GM12878 (cell line): ENCODE measurements at regions not wholly inside any gene's neighbourhood (a gene's known extent, or its start where the extent isn't known, plus 50 kb on each side); places are given as distances from the start of the nearest gene placed in this dataset.

Source experiments
- ATAC-seq: fragments of 200-7000 bp; cut with Tn5 transposase; 3 replicates; pipeline ENCODE4 v1.9.1; 2020; ENCODE audit warnings: mild to moderate bottlenecking, moderate library complexity
- BruUV-seq: library from RNA; stranded (reverse); fragments of 400-500 nt; replicated peaks from 2 replicates; lab custom pipeline; 2021; lab: Mats Ljungman, UMichigan
- CTCF ChIA-PET: fragments of 300-600 bp; sonication (Branson Sonifier 250); formaldehyde crosslinking; extraction: SDS; loops from one replicate; lab custom pipeline; 2021; ENCODE audit warnings: inconsistent platforms; lab: Yijun Ruan, JAX
- POLR2A ChIA-PET: fragments of 350-600 bp; formaldehyde crosslinking; extraction: SDS; loops from one replicate; lab custom pipeline; 2021; ENCODE audit warnings: inconsistent platforms; lab: Charles Lee
- RAD21 ChIA-PET: fragments of 300-600 bp; sonication (Branson Sonifier 250); formaldehyde crosslinking; loops from one replicate; lab custom pipeline; 2023; ENCODE audit warnings: antibody characterized with exemption; ENCODE audit not compliant: unreplicated experiment; lab: Charles Lee
- SMC1A ChIA-PET: fragments of 300-600 bp; sonication (Branson Sonifier 250); formaldehyde crosslinking; loops from one replicate; lab custom pipeline; 2023; ENCODE audit not compliant: unreplicated experiment, uncharacterized antibody; lab: Charles Lee
- DNase-seq: peaks from one replicate; pipeline ENCODE4 v3.0.0-alpha.2; 2011; ENCODE audit warnings: low read depth, low spot score
- FAIRE-seq: peaks from 3 replicates; lab custom pipeline; 2011; peaks lifted over from hg19 to GRCh38; lab: Jason Lieb, UNC
- H2AFZ ChIP-seq: 2 replicates; pipeline ENCODE4 v1.6.0; 2011; ENCODE audit warnings: low read depth, low read length, control low read depth; ENCODE audit not compliant: control insufficient read depth
- H3K27ac ChIP-seq: 2 replicates; pipeline ENCODE4 v1.5.1; 2011; ENCODE audit warnings: control low read depth; ENCODE audit not compliant: control insufficient read depth, insufficient read depth
- H3K27me3 ChIP-seq, 2 experiments: replicated peaks in 1 of 2; 2 replicates each; pipeline versions ENCODE4 v1.6.0 to v1.6.1; 2011; ENCODE audit warnings: low read length in 1 of 2; ENCODE audit not compliant: control insufficient read depth in 2 of 2, insufficient read depth in 2 of 2
- H3K36me3 ChIP-seq, 2 experiments: 2 replicates each; pipeline ENCODE4 v1.5.1; 2011; ENCODE audit warnings: low read length in 1 of 2; ENCODE audit not compliant: control insufficient read depth in 2 of 2, insufficient read depth in 2 of 2
- H3K4me1 ChIP-seq: 2 replicates; pipeline ENCODE4 v1.6.1; 2011; ENCODE audit warnings: mild to moderate bottlenecking, low read length, moderate library complexity, mixed read lengths; ENCODE audit not compliant: control insufficient read depth, insufficient read depth
- H3K4me2 ChIP-seq: 2 replicates; pipeline ENCODE4 v1.6.0; 2011; ENCODE audit warnings: control low read depth; ENCODE audit not compliant: control insufficient read depth, insufficient read depth
- H3K4me3 ChIP-seq: fragments of 200-600 bp; sonication (generic); 2 replicates; pipeline ENCODE4 v1.5.1; 2016
- H3K79me2 ChIP-seq: 2 replicates; pipeline ENCODE4 v1.6.0; 2011; ENCODE audit warnings: low read length; ENCODE audit not compliant: control insufficient read depth, insufficient read depth
- H3K9ac ChIP-seq: 2 replicates; pipeline ENCODE4 v1.8.0; 2011; ENCODE audit warnings: low read length, control low read depth, mixed read lengths; ENCODE audit not compliant: control insufficient read depth, insufficient read depth
- H3K9me3 ChIP-seq: replicated peaks from 3 replicates; pipeline ENCODE4 v1.5.1; 2011; ENCODE audit warnings: mild to moderate bottlenecking, low read length; ENCODE audit not compliant: control insufficient read depth, insufficient read depth
- H4K20me1 ChIP-seq: 2 replicates; pipeline ENCODE4 v1.6.0; 2011; ENCODE audit not compliant: control insufficient read depth, insufficient read depth
- BCL3 ChIP-seq: IDR thresholded peaks from 2 replicates; pipeline ENCODE4 v1.6.1; 2011; ENCODE audit warnings: borderline replicate concordance, low read depth, mild to moderate bottlenecking, moderate library complexity, low read length; ENCODE audit not compliant: insufficient read depth, poor library complexity, severe bottlenecking
- CREM ChIP-seq: IDR thresholded peaks from 2 replicates; pipeline ENCODE4 v1.6.1; 2014; ENCODE audit warnings: antibody characterized with exemption, low read depth
- E2F8 ChIP-seq: fragments of 450-650 bp; IDR thresholded peaks from 2 replicates; pipeline ENCODE4 v1.6.1; 2018; ENCODE audit warnings: mild to moderate bottlenecking, low read depth, moderate library complexity; ENCODE audit not compliant: partially characterized antibody
- ETV6 ChIP-seq, 2 experiments: fragments of 450-650 bp in 1 of 2; IDR thresholded peaks in 1 of 2; conservative IDR thresholded peaks in 1 of 2; 2 replicates each; pipeline ENCODE4 v1.6.1; 2014; ENCODE audit warnings: antibody characterized with exemption in 1 of 2, borderline replicate concordance in 1 of 2, low read depth in 1 of 2, mild to moderate bottlenecking in 1 of 2, moderate library complexity in 1 of 2
- EZH2 ChIP-seq: IDR thresholded peaks from 2 replicates; pipeline ENCODE4 v1.6.1; 2012; ENCODE audit warnings: low read depth, mild to moderate bottlenecking, control low read depth, inconsistent platforms, low read length, borderline replicate concordance; ENCODE audit not compliant: control insufficient read depth
- HDGF ChIP-seq: fragments of 450-650 bp; IDR thresholded peaks from 2 replicates; pipeline ENCODE4 v1.6.1; 2016; ENCODE audit warnings: antibody characterized with exemption
- IRF4 ChIP-seq: IDR thresholded peaks from 2 replicates; pipeline ENCODE4 v1.6.1; 2011; ENCODE audit warnings: low read depth, low read length
- KLF5 ChIP-seq: fragments of 450-650 bp; IDR thresholded peaks from 2 replicates; pipeline ENCODE4 v1.6.1; 2014; ENCODE audit warnings: mild to moderate bottlenecking; ENCODE audit not compliant: partially characterized antibody
- POLR2AphosphoS5 ChIP-seq: IDR thresholded peaks from 2 replicates; pipeline ENCODE4 v1.6.1; 2011; ENCODE audit warnings: mild to moderate bottlenecking, low read length, inconsistent platforms
- POU2F2 ChIP-seq: IDR thresholded peaks from 3 replicates; pipeline ENCODE4 v1.6.1; 2011; ENCODE audit warnings: low read depth, mild to moderate bottlenecking, low read length, borderline replicate concordance
- WRNIP1 ChIP-seq: IDR thresholded peaks from 2 replicates; pipeline ENCODE4 v1.6.1; 2011; ENCODE audit warnings: low read depth, low read length, improper control_type of control experiment, borderline replicate concordance
- ZNF24 ChIP-seq: fragments of 450-650 bp; IDR thresholded peaks from 2 replicates; pipeline ENCODE4 v1.6.1; 2017; ENCODE audit warnings: antibody characterized with exemption, mild to moderate bottlenecking
- ZNF622 ChIP-seq: fragments of 450-650 bp; IDR thresholded peaks from 2 replicates; pipeline ENCODE4 v1.6.1; 2017; ENCODE audit warnings: mild to moderate bottlenecking, inconsistent platforms
- ZZZ3 ChIP-seq: IDR thresholded peaks from 2 replicates; pipeline ENCODE4 v1.6.1; 2011; ENCODE audit warnings: low read depth; ENCODE audit not compliant: control insufficient read depth, insufficient read length
- WGBS: methylation state at CpG from one replicate; pipeline ENCODE4 v1.1.6; 2016; ENCODE audit warnings: low lambda C conversion rate; ENCODE audit not compliant: insufficient replicate concordance, insufficient coverage; ENCODE audit errors: missing lambda C conversion rate; 5-methylcytosine and 5-hydroxymethylcytosine counted together
- in situ Hi-C: fragments of 300-500 bp; cut with MboI; formaldehyde crosslinking; loops from 9 replicates; pipeline ENCODE4 v1.14.3; 2018; ENCODE audit warnings: mixed read lengths
- intact Hi-C: fragments of 100-400 bp; cut with micrococcal nuclease; formaldehyde crosslinking; loops from one replicate; pipeline ENCODE4 v1.14.2; 2022; ENCODE audit not compliant: unreplicated experiment
- TF ChIP-seq, protein P1 (sequence below): IDR thresholded peaks from 2 replicates; pipeline ENCODE4 v1.6.1; 2011; ENCODE audit warnings: low read depth, mild to moderate bottlenecking, low read length, moderate library complexity, borderline replicate concordance; ENCODE audit errors: extremely low read depth
- TF ChIP-seq, protein P2 (sequence below): fragments of 450-650 bp; IDR thresholded peaks from 2 replicates; pipeline ENCODE4 v1.6.1; 2018; ENCODE audit warnings: borderline replicate concordance, mild to moderate bottlenecking; ENCODE audit not compliant: partially characterized antibody
- TF ChIP-seq, protein P3 (sequence below): fragments of 150-350 bp; IDR thresholded peaks from 2 replicates; pipeline ENCODE4 v1.6.1; 2014; ENCODE audit warnings: mild to moderate bottlenecking, low read depth, low read length

GRCh38 chr5:29587832-29588231 lies 1605.7 kb upstream of the CDH6 start:
- CTCF ChIA-PET: no interaction called here
- no peak for DNase-seq
- no peaks in the 10 kb centered on the region for H3K36me3 ChIP-seq
- RAD21 ChIA-PET: no interaction called here
- 26% methylated on average over 2 of the region's 2 CpGs for WGBS
- H3K9me3 ChIP-seq: no peaks in the 10 kb centered on the region
- H3K27me3 ChIP-seq: no peaks in the 10 kb centered on the region
- H3K4me2 ChIP-seq: no peak overlapping the region
- H3K9ac ChIP-seq: no peak overlapping the region
- FAIRE-seq: no peak
- H3K27ac ChIP-seq: no peak overlapping the region
- H3K79me2 ChIP-seq: no peaks in the 10 kb centered on the region
- no peak for ATAC-seq
- in situ Hi-C loops: no loop called here
- POLR2A ChIA-PET: no interaction called here
- no peaks in the 10 kb centered on the region for H3K4me1 ChIP-seq
- H3K4me3 ChIP-seq: no peak overlapping the region
- no peaks in the 10 kb centered on the region for H4K20me1 ChIP-seq
- intact Hi-C loops: no loop called here
- BruUV-seq: no TSS peak
- no peak overlapping the region for H2AFZ ChIP-seq
- SMC1A ChIA-PET: no interaction called here
- TF ChIP-seq E2F8 (no peak), KLF5 (no peak), BCL3 (no peak), CREM (no peak), POU2F2 (no peak), ETV6 (conservative IDR thresholded peaks at IDR 0.05 in 1 of 2, IDR thresholded peaks at IDR 0.05 in 1 of 2; ENCODE audit: borderline replicate concordance in 1 of 2, low read depth in 1 of 2) (no peak), EZH2 (no peak), WRNIP1 (no peak), ZNF24 (no peak), HDGF (no peak), IRF4 (no peak), POLR2AphosphoS5 (no peak), ZNF622 (no peak), ZZZ3 (no peak)
- TF ChIP-seq, protein P1, sequence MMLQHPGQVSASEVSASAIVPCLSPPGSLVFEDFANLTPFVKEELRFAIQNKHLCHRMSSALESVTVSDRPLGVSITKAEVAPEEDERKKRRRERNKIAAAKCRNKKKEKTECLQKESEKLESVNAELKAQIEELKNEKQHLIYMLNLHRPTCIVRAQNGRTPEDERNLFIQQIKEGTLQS: no peak
- TF ChIP-seq, protein P2, sequence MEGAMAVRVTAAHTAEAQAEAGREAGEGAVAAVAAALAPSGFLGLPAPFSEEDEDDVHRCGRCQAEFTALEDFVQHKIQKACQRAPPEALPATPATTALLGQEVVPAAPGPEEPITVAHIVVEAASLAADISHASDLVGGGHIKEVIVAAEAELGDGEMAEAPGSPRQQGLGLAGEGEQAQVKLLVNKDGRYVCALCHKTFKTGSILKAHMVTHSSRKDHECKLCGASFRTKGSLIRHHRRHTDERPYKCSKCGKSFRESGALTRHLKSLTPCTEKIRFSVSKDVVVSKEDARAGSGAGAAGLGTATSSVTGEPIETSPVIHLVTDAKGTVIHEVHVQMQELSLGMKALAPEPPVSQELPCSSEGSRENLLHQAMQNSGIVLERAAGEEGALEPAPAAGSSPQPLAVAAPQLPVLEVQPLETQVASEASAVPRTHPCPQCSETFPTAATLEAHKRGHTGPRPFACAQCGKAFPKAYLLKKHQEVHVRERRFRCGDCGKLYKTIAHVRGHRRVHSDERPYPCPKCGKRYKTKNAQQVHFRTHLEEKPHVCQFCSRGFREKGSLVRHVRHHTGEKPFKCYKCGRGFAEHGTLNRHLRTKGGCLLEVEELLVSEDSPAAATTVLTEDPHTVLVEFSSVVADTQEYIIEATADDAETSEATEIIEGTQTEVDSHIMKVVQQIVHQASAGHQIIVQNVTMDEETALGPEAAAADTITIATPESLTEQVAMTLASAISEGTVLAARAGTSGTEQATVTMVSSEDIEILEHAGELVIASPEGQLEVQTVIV: no peak
- TF ChIP-seq, protein P3, sequence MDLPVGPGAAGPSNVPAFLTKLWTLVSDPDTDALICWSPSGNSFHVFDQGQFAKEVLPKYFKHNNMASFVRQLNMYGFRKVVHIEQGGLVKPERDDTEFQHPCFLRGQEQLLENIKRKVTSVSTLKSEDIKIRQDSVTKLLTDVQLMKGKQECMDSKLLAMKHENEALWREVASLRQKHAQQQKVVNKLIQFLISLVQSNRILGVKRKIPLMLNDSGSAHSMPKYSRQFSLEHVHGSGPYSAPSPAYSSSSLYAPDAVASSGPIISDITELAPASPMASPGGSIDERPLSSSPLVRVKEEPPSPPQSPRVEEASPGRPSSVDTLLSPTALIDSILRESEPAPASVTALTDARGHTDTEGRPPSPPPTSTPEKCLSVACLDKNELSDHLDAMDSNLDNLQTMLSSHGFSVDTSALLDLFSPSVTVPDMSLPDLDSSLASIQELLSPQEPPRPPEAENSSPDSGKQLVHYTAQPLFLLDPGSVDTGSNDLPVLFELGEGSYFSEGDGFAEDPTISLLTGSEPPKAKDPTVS: no peak
